Medulla oblongata (tissue), 1 donor: ENCODE measurements at regions not wholly inside any gene's neighbourhood (a gene's known extent, or its start where the extent isn't known, plus 50 kb on each side); places are given as distances from the start of the nearest gene placed in this dataset.
"Not testable (repeated sequence)": the region's sequence is repeated elsewhere in the genome, so short reads cannot be mapped to it uniquely, and the experiment has no call there.

Experiments
- DNase-seq: peaks from one replicate; pipeline ENCODE4 v3.0.0-alpha.2; 2015; ENCODE audit errors: extremely low spot score

- DNase-seq = no peak
Measured at GRCh38 chr4:127364911-127365310, 267.8 kb upstream of the INTU start.

- DNase-seq = no peak
Measured at GRCh38 chr4:127370604-127371003, 262.2 kb upstream of the INTU start.

- no peak for DNase-seq
Measured at GRCh38 chr4:127379499-127379898, 253.3 kb upstream of the INTU start.

GRCh38 chr4:127379948-127380347, 252.8 kb upstream of the INTU start:
- DNase-seq = not testable (repeated sequence)

- no peak for DNase-seq
Measured at GRCh38 chr4:127383666-127384065, 249.1 kb upstream of the INTU start.

- DNase-seq = no peak
Measured at GRCh38 chr4:127394516-127394915, 238.2 kb upstream of the INTU start.

GRCh38 chr4:127400276-127400675, 232.5 kb upstream of the INTU start:
- DNase-seq = no peak

- peak; percentile 51 for DNase-seq
Measured at GRCh38 chr4:127400731-127401346, 231.9 kb upstream of the INTU start.

GRCh38 chr4:127403471-127404084, 229.2 kb upstream of the INTU start:
- no peak for DNase-seq

- no peak for DNase-seq
Measured at GRCh38 chr4:127406187-127406586, 226.6 kb upstream of the INTU start.

GRCh38 chr4:127407572-127407971, 225.2 kb upstream of the INTU start:
- DNase-seq = not testable (repeated sequence)

GRCh38 chr4:127410201-127410600, 222.6 kb upstream of the INTU start:
- no peak for DNase-seq

- DNase-seq = no peak
Measured at GRCh38 chr4:127410644-127411043, 222.1 kb upstream of the INTU start.

GRCh38 chr4:127414951-127415606, 217.7 kb upstream of the INTU start:
- DNase-seq = no peak

- no peak for DNase-seq
Measured at GRCh38 chr4:127416115-127416514, 216.6 kb upstream of the INTU start.

- DNase-seq = no peak
Measured at GRCh38 chr4:127417885-127418535, 214.7 kb upstream of the INTU start.

GRCh38 chr4:127419431-127419830, 213.3 kb upstream of the INTU start:
- no peak for DNase-seq

- no peak for DNase-seq
Measured at GRCh38 chr4:127421437-127421836, 211.3 kb upstream of the INTU start.

- DNase-seq = no peak
Measured at GRCh38 chr4:127425202-127425845, 207.4 kb upstream of the INTU start.

GRCh38 chr4:127425851-127426250, 206.9 kb upstream of the INTU start:
- DNase-seq = no peak

- peak; percentile 10 for DNase-seq
Measured at GRCh38 chr4:127441571-127441970, 191.2 kb upstream of the INTU start.

- DNase-seq = no peak
Measured at GRCh38 chr4:127445471-127445870, 187.3 kb upstream of the INTU start.
